Nephron progenitor cell (in vitro differentiated cells): ENCODE measurements at regions not wholly inside any gene's neighbourhood (a gene's known extent, or its start where the extent isn't known, plus 50 kb on each side); places are given as distances from the start of the nearest gene placed in this dataset.

ENCODE experiments used
- DNase-seq: peaks from one replicate; pipeline ENCODE4 v3.0.0; 2021
- H3K27ac Mint-ChIP-seq: 2 replicates; pipeline ENCODE4 v1.8.0; 2021; ENCODE audit warnings: mild to moderate bottlenecking, moderate library complexity, mixed read lengths
- H3K27me3 Mint-ChIP-seq: 2 replicates; pipeline ENCODE4 v1.8.0; 2021; ENCODE audit warnings: mild to moderate bottlenecking, low read depth, mixed read lengths; ENCODE audit not compliant: poor library complexity
- H3K36me3 Mint-ChIP-seq: 2 replicates; pipeline ENCODE4 v1.8.0; 2021; ENCODE audit warnings: low read depth, mixed read lengths
- H3K4me1 Mint-ChIP-seq: 2 replicates; pipeline ENCODE4 v1.8.0; 2021; ENCODE audit warnings: mixed read lengths
- H3K4me3 Mint-ChIP-seq: 2 replicates; pipeline ENCODE4 v1.8.0; 2021; ENCODE audit warnings: mild to moderate bottlenecking, moderate library complexity, mixed read lengths
- H3K9me3 Mint-ChIP-seq: 2 replicates; pipeline ENCODE4 v1.8.0; 2021; ENCODE audit warnings: mild to moderate bottlenecking, moderate library complexity, mixed read lengths
- CTCF ChIP-seq: fragments of 200-600 bp; sonication (generic); IDR thresholded peaks from 2 replicates; pipeline ENCODE4 v1.5.0; 2021; ENCODE audit warnings: antibody characterized with exemption

- no peak for TF ChIP-seq CTCF
- H3K27ac Mint-ChIP-seq, result peak overlapping the region; percentile 53
- H3K4me3 Mint-ChIP-seq, result no peak overlapping the region
- peaks cover 40% of the 10 kb centered on the region for H3K4me1 Mint-ChIP-seq
- H3K36me3 Mint-ChIP-seq, result no peaks in the 10 kb centered on the region
- H3K9me3 Mint-ChIP-seq, result peaks cover 41% of the 10 kb centered on the region
- DNase-seq, result no peak
- H3K27me3 Mint-ChIP-seq, result peaks cover 11% of the 10 kb centered on the region
Measured at GRCh38 chrX:69066021-69066757, 99.1 kb downstream of the PJA1 start.

GRCh38 chrX:69065451-69065850, 99.8 kb downstream of the PJA1 start:
- H3K9me3 Mint-ChIP-seq, result peaks cover 43% of the 10 kb centered on the region

GRCh38 chrX:69063486-69063885, 101.8 kb downstream of the PJA1 start:
- Mint-ChIP-seq H3K9me3 (peaks cover 30% of the 10 kb centered on the region), H3K36me3 (no peaks in the 10 kb centered on the region), H3K4me3 (no peak overlapping the region), H3K4me1 (peaks cover 54% of the 10 kb centered on the region), H3K27me3 (peaks cover 15% of the 10 kb centered on the region), H3K27ac (no peak overlapping the region)
- no peak for TF ChIP-seq CTCF
- DNase-seq, result no peak

More at GRCh38 chrX:69065451-69065850, 99.8 kb downstream of the PJA1 start:
- H3K36me3 Mint-ChIP-seq, result no peaks in the 10 kb centered on the region
- no peak overlapping the region for H3K27ac Mint-ChIP-seq
- no peak for TF ChIP-seq CTCF
- H3K4me1 Mint-ChIP-seq, result peaks cover 45% of the 10 kb centered on the region
- peaks cover 12% of the 10 kb centered on the region for H3K27me3 Mint-ChIP-seq
- H3K4me3 Mint-ChIP-seq, result no peak overlapping the region
- no peak for DNase-seq

GRCh38 chrX:69062493-69062892, 102.8 kb downstream of the PJA1 start:
- no peak for TF ChIP-seq CTCF
- H3K27me3 Mint-ChIP-seq, result peaks cover 12% of the 10 kb centered on the region
- H3K36me3 Mint-ChIP-seq, result no peaks in the 10 kb centered on the region
- no peak overlapping the region for H3K4me3 Mint-ChIP-seq
- DNase-seq, result no peak
- H3K27ac Mint-ChIP-seq, result no peak overlapping the region
- peaks cover 45% of the 10 kb centered on the region for H3K4me1 Mint-ChIP-seq
- peaks cover 24% of the 10 kb centered on the region for H3K9me3 Mint-ChIP-seq

GRCh38 chrX:69060631-69061408, 104.4 kb downstream of the PJA1 start:
- Mint-ChIP-seq H3K27ac (peak overlapping the region; percentile 57), H3K4me3 (no peak overlapping the region), H3K36me3 (no peaks in the 10 kb centered on the region), H3K27me3 (peaks cover 10% of the 10 kb centered on the region), H3K9me3 (peaks cover 29% of the 10 kb centered on the region), H3K4me1 (peaks cover 32% of the 10 kb centered on the region)
- peak; percentile 23 for TF ChIP-seq CTCF
- peak; percentile 43 for DNase-seq
